Transverse colon (tissue), 4 donors: ENCODE measurements at regions not wholly inside any gene's neighbourhood (a gene's known extent, or its start where the extent isn't known, plus 50 kb on each side); places are given as distances from the start of the nearest gene placed in this dataset.

Experiments
- CTCF ChIP-seq, 5 experiments: fragments of 200-600 bp in 3 of 5; fragments of 450-650 bp in 2 of 5; sonication (generic) in 3 of 5; IDR thresholded peaks; 1 replicate in 2 of 5; 2 replicates in 3 of 5; pipeline ENCODE4 v1.5.1; 2016 to 2017; ENCODE audit warnings: antibody characterized with exemption in 5 of 5, inconsistent platforms in 3 of 5, mild to moderate bottlenecking in 2 of 5, moderate library complexity in 1 of 5
- EP300 ChIP-seq: sonication (generic); formaldehyde crosslinking; IDR thresholded peaks from one replicate; pipeline ENCODE4 v1.6.1; 2017; ENCODE audit warnings: antibody characterized with exemption, low read depth
- POLR2A ChIP-seq: fragments of 450-650 bp; IDR thresholded peaks from one replicate; pipeline ENCODE4 v1.6.1; 2016; ENCODE audit warnings: antibody characterized with exemption, mild to moderate bottlenecking, moderate library complexity
- POLR2AphosphoS5 ChIP-seq, 3 donors: sonication (generic); formaldehyde crosslinking; IDR thresholded peaks; one replicate each; pipeline ENCODE4 v1.6.1; 2016; ENCODE audit warnings: antibody characterized with exemption in 3 of 3

- TF ChIP-seq CTCF (IDR thresholded peaks at IDR 0.05) = no peak
- TF ChIP-seq POLR2A = no peak
- TF ChIP-seq POLR2AphosphoS5 (IDR thresholded peaks at IDR 0.05) = no peak
- no peak for TF ChIP-seq EP300
These were observed 136.9 kb upstream of the FOXF1 start for GRCh38 chr16:86373276-86373901.
